GM19397 (cell line): ENCODE measurements at regions not wholly inside any gene's neighbourhood (a gene's known extent, or its start where the extent isn't known, plus 50 kb on each side); places are given as distances from the start of the nearest gene placed in this dataset.
"Not testable (repeated sequence)": the region's sequence is repeated elsewhere in the genome, so short reads cannot be mapped to it uniquely, and the experiment has no call there.

Source experiments
- ATAC-seq: cut with Tn5 transposase; IDR thresholded peaks from one replicate; pipeline ENCODE4 v1.9.1; 2021; ENCODE audit warnings: mild to moderate bottlenecking, moderate library complexity; ENCODE audit not compliant: unreplicated experiment

DNA sequence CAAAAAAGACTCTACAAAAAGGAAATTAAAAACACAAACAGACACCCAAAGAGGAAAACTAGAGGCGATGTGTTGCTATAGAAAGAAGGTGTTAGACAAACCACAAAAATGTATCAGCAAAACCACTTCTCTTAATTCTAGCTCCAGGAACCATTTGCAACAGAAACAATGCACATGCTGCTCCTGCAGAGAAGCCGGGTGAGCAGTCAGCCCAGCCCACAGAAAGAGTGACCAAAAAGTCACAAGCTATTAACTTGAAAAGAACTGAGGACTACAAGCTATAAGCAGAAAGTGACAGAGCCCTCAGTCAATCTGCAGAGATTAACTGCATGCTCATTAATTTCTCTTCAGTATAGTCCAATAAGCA is 96.2 kb upstream of the KLHL13 start:
- ATAC-seq, result peak; percentile 76

DNA sequence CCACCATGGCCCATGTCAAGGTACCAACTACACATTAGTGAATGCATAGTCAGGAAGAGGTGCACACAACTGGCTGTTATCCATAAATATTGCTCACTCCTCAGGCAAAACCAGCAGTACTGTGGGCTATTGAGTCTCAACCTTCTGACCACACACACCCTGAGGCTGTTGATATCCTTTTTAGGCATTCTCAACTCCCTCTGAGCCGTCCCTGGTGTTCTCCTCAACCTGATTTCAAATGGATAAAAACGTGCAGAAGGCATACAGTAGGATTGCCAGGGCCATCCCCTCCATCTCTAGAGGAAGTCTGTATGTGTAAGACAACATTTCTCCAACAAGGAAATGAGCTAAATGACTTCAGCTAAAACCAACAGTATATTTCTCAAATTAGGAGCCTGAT is 98.7 kb upstream of the KLHL13 start:
- ATAC-seq, result no peak

DNA sequence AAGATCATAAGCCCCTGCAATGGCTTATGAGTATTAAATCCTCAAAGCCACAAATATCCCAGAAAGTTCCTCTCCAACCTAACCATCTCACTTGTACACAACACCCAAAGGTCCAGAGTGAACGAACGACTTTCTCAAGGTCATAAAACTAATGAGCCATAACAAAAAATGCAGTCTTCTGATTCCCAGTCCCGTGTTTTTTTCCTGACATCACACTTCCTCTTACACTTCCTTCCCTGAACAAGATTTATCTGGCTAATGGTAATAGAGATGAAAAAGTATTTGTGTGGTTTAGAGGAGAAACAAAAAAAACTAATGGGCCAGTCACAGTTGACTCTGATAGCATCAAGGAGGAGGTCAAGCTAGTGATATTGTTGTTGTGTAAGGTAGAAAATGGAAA is 99.5 kb upstream of the KLHL13 start:
- no peak for ATAC-seq

DNA sequence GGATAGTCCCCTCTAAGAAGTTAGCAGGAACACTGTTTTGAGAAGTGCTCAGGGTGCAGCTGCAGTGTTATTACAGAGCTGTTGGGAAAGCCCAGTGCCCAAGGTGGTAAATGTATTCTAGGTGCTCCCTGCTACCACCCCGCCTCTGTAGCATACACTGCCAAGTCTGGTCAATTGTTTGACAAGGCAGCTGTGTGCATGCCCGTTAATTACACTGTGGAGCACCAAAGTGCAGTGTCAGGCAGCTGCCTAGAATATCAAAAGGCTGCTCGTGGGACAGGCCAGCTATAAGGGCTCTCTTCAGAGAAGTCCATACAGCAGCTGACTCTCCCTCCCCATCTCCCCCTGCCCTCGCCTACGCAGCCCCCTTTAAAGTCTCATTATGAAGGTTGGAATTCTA is 99.9 kb upstream of the KLHL13 start:
- ATAC-seq, result no peak

DNA sequence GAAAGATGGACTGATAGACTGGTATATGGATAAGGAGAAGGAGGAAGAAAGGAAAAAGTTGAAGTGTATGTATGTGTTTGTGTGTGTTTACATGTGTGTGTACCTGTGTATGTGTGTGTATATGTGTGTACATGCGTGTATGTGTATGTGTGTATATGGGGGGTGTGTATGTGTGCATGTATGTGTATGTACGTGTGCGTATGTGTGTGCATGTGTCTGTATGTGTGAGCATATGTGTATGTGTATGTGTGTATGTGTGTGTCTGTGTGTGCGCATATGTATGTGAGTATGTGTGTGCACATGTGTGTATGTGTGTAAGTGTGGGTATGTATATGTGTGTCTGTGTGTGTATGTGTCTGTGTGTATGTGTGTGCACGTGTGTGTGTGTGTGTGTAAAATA is 101.5 kb upstream of the KLHL13 start:
- no peak for ATAC-seq

DNA sequence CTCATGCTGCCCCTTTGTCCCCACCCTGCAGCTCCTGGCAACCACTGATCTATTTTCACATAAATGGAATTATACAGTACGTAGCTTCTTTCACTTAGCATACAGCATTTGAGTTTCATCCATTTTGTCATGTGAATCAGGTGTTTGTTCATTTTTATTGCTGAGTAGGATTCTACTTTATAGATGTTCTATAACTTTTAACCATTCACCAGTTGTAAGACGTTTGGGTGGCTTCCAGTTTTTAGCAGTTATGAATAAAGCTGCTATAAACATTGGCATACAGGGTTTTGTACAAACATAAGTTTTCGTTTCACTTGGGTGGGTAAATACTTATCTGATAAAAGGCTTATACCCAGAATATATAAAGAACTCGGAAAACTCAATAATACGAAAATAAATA is 102.3 kb upstream of the KLHL13 start:
- no peak for ATAC-seq

DNA sequence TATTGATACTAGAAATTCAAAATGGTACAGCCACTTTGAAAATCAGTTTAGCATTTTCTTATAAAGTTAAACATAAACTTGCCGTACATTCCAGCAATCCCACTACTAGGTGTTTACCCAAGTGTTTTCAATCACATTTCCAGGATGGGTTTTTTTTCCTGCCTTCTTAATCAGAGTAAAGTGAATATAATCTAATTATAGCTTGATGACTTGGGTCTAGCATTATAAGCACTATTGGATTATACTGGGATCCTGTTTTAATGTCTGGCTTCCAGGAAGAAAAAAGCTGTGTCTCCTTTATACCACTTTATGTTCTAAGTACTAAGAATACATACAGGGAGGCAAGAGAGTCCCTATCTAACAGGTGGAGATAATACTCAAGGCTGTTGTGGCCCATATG is 103.3 kb upstream of the KLHL13 start:
- ATAC-seq, result no peak

DNA sequence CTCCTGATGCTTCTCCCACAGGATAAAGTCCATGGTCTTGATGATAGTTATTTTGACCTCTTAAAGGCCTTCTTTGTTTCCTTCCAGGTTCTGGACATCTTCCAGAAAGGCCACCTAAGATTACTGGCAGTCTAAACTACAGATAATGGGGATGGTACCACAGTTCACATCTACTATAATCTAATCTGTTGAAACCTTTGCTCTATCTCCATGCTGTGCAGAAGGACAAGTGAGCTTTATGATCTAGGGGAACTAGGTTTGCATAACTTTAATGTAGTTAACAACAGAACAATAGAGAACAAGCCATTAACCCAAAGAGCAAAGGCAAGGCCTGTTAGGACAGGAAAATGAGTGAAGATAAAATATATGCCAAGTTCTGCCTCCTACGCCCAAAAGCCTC is 103.9 kb upstream of the KLHL13 start:
- ATAC-seq, result no peak

DNA sequence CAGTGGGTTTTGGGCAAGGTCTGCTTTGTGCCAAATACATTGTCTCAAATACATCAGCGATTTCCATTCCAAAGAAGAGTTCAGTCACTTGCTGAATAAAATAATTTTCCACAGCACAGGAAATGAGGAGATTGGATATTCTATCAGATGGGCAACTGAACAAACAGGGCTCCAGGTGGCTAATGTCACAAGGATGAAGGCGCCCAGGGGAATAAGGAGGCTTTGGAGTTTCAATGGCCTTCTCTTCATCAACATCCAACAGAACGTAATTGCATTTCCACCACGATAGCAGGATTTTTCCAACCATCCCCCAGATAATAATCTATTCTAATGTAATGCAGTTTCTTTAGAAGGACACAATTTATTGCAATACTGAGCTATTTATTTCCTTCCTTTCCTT is 104.7 kb upstream of the KLHL13 start:
- no peak for ATAC-seq

DNA sequence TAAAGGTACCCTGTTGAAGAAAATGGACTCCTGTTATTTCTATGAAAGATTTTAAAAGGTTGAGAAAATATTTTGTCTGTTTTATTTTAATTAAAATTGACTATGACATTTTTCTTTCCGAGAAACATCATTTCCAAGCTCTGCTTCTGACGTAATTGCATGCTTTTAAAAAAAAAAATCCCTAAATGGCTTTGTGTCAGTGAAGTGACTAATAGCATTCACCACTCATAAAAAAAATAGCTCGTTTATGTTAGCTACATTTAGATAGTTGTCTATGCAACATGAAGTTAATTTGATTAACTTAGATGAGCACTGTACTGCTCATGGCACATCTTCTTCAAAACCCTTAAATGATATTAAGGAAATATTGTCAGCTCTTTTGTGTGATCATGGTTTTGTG is 105.1 kb upstream of the KLHL13 start:
- no peak for ATAC-seq

DNA sequence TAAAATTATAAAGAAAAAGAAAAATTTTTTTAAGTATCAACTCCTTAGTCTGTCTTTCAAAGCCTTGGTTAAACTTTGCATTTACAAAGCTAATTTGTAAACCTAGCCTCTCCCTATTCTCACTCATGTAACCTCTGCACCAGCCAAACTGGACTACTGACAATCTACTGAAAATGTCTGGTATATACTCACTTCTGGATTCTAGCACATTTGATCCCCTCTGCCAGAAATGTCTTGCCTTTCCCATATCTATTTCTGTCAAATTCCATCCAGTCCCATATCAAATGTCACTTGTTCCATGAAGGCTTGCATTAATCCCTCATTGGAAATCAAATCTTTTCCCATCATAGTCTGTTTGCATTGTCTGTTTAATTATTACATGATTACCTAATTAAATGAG is 105.8 kb upstream of the KLHL13 start:
- no peak for ATAC-seq

DNA sequence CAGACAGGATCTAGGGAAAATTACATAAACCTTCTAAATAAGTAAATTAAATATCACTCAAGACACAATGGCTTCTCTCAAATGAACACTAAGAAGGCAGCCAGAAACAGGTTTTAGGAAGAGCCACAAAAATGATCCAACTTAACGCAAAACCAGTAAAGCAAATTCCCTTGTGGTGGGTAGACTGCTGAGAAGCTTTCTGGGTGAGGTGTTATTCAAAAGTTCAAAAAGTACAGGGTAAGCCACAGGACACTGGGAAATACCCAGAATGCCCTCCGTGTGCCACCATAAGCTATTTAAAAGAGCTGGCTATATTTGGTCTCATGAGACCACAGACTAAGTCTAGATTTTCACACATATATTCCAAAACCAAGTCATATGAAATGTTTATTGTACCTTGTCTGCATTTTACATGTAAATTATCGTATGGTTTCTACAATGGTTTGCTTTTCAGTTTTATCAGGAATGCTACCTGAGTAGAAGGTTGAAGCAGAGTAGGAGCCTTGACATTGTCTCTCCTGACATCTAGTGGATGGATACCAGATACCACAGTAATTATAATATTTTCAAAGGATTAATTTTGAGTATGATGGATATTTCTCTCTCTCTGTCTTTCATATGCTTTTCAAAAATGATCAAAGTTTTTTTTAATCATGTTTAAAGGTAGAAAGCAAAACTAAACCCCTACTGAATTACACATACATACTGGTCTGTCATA is 109.3 kb upstream of the KLHL13 start:
- peak; percentile 64 for ATAC-seq

DNA sequence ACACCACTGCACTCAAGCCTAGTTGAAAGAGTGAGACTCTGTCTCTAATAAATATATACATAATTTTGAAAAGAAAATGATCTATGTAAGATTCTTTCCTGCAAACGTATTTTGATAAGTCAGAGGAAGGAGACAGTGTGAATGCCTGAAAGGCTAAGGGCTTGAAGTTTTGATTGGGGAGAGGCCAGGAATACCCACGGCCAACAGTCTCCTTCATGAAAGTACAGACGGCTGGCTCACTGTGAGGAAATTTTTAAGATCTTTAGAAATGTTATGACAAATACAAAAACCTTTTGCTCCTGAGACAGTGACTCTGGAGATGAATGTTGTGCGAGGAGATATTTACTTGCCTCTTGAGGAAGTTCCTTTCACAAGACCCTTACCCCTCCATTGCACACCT is 111.4 kb upstream of the KLHL13 start:
- no peak for ATAC-seq

DNA sequence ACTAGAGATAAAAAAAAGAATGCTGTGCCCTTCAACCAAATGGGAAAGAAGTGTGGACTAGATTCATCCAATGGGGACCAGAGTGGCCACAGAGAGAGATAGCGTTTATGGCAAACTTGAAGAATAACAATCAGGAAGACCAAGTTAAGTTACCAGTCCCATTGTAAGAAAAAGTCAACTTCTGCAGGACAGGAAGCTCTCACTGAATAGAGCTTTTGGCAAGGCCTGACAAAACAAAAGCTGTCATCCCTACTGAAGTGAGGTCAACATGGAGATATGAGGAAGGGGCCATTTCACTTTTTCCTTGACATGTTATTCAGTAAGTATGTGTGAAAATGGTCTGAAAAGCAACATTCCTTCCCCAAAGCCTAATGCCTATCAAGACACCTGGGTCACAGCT is 111.8 kb upstream of the KLHL13 start:
- ATAC-seq, result no peak

DNA sequence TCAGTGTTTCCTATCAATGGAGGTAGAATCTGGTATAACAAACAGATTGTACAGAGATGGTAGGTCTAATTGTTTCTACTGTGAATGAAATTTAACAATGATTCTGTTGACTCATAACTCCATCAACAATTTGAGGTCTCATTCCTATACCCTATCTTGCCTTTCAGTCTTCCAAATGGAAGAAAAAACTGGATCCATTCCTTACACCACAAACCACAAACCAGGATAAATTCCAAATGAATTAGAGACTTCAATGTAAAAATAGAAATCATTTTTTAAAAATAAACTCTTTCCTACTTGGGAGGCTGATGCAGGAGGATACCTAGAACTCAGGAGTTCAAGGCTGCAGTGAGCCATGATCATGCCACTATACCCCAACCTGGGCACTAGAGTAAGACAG is 114.4 kb upstream of the WDR44 start:
- ATAC-seq, result no peak

DNA sequence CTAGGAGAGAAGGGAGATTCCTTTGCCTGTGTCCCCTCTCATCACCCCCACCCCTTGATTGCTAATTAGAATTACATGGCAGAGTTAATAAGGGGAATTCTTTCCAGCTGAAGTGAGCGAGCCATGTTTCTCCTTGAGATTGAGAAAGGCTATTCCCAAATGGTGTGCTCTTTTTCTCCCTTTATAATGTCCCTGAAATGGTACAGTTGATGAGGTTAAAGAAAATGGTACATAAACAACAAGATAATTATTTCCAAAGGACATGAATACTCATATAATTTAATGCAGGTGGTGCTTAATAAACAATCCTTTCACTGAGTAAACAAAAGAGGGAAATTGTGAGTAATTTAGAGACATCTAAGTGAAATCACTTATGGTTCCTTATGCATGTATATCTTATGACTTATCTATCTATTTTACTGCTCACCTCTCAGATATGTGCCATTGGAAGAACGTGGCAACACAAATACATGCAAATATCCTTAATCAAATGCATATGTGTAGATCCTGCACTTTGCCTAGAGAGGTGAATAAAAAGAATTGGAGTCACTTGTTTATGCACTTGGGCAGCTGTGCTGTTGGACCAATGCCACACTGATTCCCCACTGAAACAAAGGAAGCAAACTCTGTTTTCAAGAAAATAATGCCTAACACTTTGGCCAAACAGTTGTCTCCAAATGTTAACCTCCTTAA is 106.6 kb upstream of the WDR44 start:
- no peak for ATAC-seq

DNA sequence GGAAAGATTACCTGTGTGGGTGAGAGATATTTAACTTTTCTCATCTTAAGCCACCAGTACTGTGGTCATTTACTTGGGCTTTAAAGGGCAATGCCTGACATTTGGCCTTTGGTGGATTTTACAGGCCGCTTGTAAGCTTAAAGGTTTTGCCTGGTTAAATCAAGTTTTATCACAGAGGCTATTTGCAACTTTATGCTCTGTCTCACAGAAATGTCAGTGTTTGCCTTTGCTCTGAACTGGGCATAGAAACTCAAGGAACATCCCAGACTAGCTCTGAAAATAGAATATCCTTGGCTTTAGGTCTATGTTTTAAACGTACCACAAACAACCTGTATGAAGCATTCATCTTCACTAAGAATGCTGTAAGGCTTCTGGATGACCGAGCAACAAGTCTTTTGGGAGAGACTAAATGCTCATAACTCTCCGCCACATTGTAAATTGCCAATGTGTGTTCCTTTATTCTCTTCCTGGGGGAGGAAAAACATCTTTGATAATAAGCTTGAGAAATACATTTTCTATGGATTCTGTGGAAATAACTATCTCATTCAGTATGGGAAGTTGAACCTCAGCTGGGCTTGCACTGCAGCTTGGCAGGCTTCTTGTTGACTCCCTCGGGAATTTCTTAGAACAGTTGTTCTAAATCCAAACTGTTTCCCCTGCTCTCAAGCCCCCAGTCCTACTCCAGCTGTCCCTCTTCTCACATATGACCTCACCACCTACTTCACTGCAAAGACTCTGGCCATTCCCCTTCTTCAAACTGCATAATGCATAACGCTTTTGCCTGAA is 105.8 kb upstream of the WDR44 start:
- ATAC-seq, result no peak

DNA sequence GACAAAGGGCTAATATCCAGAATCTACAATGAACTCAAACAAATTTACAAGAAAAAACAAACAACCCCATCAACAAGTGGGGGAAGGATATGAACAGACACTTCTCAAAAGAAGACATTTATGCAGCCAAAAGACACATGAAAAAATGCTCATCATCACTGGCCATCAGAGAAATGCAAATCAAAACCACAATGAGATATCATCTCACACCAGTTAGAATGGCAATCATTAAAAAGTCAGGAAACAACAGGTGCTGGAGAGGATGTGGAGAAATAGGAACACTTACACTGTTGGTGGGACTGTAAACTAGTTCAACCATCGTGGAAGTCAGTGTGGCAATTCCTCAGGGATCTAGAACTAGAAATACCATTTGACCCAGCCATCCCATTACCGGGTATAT is 98.9 kb upstream of the WDR44 start:
- not testable (repeated sequence) for ATAC-seq

DNA sequence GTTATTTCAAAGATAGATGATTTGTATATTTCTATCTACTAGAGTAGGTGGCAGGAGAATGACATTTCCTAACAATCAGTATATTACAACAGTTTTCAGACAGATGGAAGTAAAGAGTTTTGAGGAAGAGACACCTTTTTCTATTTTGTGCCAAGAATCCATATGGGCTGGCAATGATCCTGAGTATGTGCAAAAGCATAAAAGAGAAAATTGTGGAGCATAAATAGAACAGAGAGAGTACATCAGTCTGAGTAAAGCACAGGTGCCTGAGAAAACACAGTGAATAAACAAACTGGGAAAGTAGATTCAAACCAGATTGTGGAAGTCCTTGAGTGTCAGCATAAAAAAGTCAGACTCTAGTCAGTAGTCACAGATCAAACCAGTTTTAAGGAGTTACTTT is 96.8 kb upstream of the WDR44 start:
- ATAC-seq, result no peak

DNA sequence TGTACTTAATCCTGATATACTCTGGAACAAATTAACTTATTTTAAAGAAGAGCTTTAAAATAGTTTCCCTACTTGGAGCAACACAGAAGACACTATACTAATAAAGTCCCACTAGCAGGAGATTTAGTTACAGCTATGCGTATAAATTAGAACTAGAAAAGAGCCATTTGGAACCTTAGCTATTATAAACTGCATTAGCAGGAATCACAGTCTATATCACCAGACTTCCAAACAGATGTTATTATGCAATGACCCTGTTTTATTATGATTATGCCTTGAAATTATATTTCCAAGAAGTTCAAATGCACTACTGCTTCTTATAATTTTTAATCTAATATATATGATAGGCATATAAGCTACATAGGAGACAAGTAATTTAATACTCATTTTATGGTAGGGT is 95.5 kb upstream of the WDR44 start:
- no peak for ATAC-seq

DNA sequence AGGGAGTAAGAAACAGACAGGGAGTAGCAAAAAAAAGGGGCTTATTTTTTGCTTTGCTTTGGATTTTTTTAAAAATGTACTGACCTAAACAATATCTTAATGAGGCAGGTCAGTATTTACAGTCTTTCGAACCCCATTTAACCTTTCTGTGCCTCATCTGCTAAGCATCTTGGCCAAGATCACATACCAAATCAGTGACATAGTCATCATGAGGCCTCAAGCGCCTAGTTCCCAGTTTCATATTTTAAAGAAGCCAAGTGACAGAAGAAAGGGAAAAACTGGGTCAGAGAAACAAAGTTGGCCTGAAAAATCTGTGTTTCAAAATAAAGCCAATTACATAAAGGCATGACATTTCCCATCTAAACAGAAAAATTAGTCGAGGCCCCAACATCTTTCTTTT is 94.6 kb upstream of the WDR44 start:
- no peak for ATAC-seq

DNA sequence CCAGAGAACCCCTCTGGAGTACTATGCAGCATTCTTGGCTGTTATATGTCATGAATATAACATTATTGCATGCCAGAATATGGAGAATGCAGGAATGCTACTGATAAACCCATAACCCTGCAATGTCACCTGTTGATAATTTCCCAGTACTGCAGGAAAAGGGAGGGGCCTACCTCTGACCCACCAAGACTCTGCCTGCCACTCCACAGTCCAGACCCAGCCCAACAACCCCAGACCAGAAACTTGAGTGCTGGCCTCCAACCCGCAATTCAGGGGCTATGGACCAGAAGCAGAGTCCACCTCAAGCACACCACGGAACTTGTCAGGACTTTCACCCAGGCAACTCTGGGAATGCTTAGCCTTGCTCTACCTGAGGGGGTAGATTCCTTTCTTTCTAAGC is 92.9 kb upstream of the WDR44 start:
- ATAC-seq, result no peak
